GM18519 (cell line): ENCODE measurements at regions not wholly inside any gene's neighbourhood (a gene's known extent, or its start where the extent isn't known, plus 50 kb on each side); places are given as distances from the start of the nearest gene placed in this dataset.

ENCODE experiments used
- ATAC-seq: cut with Tn5 transposase; IDR thresholded peaks from one replicate; pipeline ENCODE4 v1.9.1; 2021; ENCODE audit warnings: mild to moderate bottlenecking, moderate library complexity; ENCODE audit not compliant: unreplicated experiment, low FRiP score

DNA sequence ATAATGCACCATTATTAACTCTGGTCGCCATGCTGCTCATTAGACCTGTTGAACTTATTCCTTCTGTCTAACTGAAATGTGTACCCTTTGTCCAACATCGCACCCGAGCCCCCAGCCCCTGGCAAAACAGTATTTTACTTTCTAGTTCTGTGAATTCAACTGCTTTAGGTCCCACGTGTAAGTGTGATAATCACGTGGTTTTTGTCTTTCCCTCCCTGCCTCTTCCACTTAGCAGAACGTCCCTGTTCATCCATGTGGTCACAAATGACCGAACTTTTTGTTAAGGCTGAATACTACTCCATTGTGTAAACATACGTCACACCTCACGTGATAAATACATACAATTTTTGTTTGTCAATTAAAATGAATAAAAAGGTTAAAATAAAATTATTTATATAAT, 826.9 kb downstream of the DCDC2C start:
- ATAC-seq = no peak

DNA sequence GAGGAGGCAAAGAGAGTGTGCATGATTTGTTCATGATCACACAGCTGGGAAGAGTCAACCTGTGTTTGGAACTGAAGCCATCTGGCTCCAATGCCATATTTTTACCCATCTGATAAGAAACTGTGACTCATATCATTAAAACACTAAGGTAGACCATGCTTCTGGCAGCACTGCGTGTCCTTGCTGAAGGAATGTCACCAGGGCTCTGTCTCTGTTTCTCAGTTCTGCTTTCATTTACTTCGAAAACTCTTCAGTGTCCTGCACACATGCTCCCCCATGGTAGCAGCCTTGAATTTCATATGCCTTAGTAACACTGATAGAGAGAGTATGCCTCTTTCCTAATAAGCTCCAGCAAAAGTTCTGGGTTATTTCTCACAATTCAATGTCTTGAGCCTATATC, 830.4 kb downstream of the DCDC2C start:
- ATAC-seq = no peak

DNA sequence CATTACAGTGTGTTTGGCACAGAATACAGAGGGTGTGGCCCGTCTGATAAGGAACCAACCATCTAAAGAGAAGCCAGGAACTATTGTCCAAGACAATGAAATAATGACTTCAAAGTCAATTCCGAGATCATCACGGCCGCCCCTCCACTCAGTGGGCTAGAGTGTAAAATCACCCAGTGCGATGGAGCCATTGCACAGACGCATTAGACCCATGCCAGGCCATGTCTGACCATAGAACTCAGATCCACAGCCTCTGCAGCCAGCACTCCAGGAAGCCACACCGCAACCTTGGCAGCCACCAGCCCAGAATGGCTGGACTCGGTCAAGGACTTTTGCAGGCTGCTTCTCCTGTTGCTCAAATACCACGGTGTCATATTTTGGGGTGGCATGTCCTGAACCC, 835.7 kb downstream of the DCDC2C start:
- no peak for ATAC-seq

GRCh38 chr2:4549666-4550210, 846.4 kb downstream of the DCDC2C start:
- ATAC-seq = no peak

DNA sequence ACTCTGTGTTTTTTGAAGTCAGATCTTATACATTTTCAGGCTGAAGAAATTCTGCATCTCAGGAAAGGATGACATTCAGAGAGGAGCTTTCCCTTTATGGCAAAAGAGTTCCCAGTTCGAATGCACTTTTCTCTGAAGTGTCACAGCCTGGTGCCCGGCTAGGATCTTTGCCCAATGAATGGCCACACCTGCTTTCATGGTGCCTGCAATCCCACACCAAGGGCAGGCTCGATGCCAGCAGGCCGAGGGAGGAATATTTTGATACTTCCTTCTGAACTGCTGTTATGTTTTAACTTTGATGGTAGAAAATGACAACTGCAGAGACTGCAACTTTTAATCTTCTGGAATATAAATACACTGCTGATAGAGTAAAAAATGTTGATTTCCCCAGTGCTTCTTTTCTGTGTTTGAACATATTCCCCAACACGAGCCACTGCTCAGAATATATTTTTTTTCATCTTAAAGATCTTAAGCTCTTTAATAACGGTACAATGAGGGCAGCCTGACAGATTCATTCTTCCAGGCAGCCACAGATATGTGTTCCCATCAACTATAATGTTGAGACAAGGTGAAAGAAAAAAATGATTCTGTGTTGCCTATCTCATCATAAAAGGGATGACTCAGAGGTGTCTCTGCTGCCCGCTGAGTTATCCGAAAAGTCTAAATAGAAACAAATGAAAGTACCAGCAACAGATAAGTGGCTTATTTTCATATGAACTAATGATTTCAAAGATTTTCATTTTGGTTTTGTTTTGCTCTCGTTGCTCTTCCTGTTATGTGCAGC, 848.5 kb downstream of the DCDC2C start:
- no peak for ATAC-seq

GRCh38 chr2:4553241-4553640, 849.9 kb downstream of the DCDC2C start:
- ATAC-seq = no peak

- no peak for ATAC-seq
These were observed 852.9 kb downstream of the DCDC2C start for GRCh38 chr2:4556135-4556896.

DNA sequence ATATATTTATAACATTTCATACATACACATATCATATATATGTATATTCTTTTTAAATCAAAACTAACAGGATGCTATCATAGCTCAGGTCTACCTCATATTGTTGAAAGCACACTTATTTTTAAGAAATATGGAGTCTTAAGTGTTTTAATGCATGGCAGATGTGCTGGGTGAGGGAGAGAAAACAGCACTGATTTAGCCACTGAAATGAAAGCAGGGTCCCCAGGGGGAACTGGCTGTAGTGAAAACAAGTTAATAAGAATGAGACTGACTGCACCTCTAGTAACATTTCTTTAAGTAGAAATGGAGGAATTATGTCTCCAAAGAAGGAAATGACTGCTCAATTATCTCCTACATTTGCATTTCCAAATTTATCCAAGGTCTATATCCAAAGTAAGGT, 857.8 kb downstream of the DCDC2C start:
- ATAC-seq = no peak

- ATAC-seq = no peak
These were observed 872.7 kb downstream of the DCDC2C start for GRCh38 chr2:4576075-4576474.

DNA sequence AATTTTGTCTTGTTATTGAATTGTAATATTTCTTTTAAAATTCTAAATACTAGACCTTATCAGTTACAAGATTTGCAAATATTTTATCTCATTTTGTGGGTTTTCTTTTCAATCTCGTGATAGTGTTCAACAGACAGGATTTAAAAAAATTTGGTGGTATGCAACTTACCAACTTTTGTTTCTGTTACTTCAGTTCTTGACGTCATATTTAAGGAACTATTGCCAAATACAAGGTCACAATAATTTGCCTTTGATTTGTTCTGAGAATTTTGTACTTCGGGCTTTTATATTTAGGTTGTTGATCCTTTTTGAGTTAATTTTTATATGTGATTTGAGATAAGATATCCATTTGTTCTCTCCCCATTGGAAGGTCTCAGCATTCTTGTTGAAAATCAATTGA, 876.6 kb downstream of the DCDC2C start:
- ATAC-seq = no peak

- no peak for ATAC-seq
These were observed 881.8 kb downstream of the DCDC2C start for GRCh38 chr2:4585057-4585635.

DNA sequence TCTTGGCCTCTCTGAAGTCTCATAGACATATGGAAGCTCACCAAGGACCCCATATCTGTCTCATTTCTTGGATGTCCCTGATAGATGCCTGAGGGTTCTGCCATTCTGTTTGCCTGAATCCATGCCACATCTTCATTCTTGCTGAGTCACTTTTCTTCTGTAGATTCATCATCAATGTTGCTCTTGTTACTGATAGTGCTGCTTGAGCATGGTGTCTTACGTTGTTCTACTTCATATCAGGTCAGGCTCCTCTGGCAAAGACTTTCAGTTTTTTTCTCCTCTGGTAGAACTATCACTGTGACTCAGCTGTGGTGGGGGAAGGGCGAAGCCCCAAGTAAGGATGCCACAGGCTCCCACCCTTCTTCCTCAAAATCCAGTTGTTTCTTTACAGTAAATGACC, 885.2 kb downstream of the DCDC2C start:
- ATAC-seq = no peak

- ATAC-seq = no peak
These were observed 887.9 kb downstream of the DCDC2C start for GRCh38 chr2:4591261-4591660.

- ATAC-seq = no peak
These were observed 894.0 kb downstream of the DCDC2C start for GRCh38 chr2:4597400-4597799.

- no peak for ATAC-seq
These were observed 901.4 kb downstream of the DCDC2C start for GRCh38 chr2:4604767-4605166.

GRCh38 chr2:4618141-4618540, 914.8 kb downstream of the DCDC2C start:
- ATAC-seq = no peak

DNA sequence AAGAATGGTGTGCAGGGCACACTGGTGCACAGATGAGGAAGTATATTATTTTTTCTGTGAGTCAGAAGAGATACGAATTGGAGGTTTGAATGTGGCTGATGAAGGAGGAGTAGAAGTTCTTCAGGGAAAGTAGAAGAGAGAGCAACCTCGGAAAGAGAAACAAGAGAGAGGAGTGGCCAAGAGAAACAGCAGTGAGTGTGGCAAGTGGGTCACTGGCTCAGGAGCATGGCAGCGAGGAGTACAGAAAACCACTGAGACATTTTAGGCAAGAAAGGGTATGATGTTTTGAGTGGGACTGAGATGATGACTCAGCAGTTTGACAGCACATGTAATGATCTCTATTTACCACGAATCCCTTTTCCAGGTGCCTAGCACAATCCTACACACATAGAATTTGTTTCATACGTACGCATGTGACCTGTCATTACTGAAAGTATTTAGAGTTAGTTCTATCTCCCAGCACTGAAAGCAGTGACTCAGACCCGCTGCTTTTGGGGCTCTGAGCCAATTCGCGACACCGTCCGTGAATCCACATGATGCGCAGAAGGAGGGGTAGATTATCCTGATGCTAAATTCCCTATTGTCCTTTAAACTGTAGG, 915.4 kb downstream of the DCDC2C start:
- no peak for ATAC-seq

GRCh38 chr2:4628998-4629501, 925.7 kb downstream of the DCDC2C start:
- no peak for ATAC-seq

- no peak for ATAC-seq
These were observed 931.9 kb downstream of the DCDC2C start for GRCh38 chr2:4635289-4635688.

DNA sequence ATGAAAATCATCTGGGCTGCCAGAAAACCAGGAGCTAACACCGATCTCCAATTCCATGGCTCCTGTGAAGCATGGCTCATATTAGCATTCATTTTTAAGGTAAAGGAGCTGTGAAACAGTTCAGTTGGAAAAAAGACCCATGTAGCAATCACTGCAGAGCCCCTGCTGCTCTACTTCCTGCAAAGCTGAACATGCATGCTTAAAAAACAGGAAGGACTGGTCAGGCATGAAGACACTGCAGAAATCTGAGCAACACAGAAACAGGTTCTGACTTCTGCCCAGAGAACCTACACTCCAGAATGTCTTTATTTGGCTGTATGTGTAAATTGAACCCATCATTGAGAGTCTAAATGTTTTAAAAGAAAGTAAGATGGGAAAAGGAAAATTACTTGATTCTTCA, 950.6 kb downstream of the DCDC2C start:
- ATAC-seq = no peak

DNA sequence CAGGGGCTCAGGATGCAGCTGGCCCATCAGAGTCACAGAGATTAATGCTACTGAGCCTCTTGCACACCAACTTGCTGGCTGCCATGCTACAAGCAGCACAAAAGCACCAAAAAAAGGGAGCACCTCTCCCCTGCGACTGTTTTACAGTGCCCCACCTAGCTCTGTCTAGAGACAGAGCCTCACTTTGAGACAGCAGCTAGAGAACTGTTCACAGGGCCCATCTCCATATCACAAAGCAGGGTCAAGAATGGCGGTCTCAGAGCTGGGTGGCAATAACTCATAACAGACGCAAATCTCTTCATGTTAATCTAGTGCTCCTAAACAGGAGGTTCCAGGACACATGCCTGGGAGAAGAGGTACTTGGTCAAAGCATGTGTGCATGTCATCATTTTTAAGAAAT, 953.0 kb downstream of the DCDC2C start:
- ATAC-seq = no peak
